ENCODE measurements at regions not wholly inside any gene's neighbourhood (a gene's known extent, or its start where the extent isn't known, plus 50 kb on each side); places are given as distances from the start of the nearest gene placed in this dataset.

DNA sequence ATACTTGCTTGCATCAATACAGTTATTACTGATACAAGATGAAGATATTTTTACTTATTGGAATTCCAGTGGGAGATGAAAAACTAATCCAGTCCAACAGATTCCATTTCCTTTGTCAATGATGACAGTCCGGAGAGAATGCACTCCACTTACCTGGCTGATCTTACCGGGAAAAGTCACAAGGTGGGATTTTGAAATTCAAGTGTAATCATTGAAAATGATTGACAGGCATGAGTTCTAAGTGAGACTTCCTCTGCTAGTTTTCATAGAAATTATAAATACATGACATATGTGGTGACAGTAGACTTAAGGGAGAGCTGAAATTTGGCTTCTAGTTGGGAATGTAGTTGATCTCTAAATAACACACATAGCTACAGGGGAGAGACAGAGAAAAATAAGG, 859.9 kb downstream of the FAT4 start:
- no peak for DNase-seq (ENCODE audit: low spot score in 2 of 2)
- H3K4me3 ChIP-seq (ENCODE audit: low read depth, poor library complexity, severe bottlenecking): no peak overlapping the region
- WGBS, 2 donors: 79 to 84% methylated on average over 2 of the region's 2 CpGs
- intact Hi-C loops (cut with DNase I; ENCODE audit: low total_unique reads): no loop called here
- TF ChIP-seq, protein P1, sequence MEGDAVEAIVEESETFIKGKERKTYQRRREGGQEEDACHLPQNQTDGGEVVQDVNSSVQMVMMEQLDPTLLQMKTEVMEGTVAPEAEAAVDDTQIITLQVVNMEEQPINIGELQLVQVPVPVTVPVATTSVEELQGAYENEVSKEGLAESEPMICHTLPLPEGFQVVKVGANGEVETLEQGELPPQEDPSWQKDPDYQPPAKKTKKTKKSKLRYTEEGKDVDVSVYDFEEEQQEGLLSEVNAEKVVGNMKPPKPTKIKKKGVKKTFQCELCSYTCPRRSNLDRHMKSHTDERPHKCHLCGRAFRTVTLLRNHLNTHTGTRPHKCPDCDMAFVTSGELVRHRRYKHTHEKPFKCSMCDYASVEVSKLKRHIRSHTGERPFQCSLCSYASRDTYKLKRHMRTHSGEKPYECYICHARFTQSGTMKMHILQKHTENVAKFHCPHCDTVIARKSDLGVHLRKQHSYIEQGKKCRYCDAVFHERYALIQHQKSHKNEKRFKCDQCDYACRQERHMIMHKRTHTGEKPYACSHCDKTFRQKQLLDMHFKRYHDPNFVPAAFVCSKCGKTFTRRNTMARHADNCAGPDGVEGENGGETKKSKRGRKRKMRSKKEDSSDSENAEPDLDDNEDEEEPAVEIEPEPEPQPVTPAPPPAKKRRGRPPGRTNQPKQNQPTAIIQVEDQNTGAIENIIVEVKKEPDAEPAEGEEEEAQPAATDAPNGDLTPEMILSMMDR (IDR thresholded peaks at IDR 0.05): no peak
- TF ChIP-seq POLR2A (IDR thresholded peaks at IDR 0.05): no peak

DNA sequence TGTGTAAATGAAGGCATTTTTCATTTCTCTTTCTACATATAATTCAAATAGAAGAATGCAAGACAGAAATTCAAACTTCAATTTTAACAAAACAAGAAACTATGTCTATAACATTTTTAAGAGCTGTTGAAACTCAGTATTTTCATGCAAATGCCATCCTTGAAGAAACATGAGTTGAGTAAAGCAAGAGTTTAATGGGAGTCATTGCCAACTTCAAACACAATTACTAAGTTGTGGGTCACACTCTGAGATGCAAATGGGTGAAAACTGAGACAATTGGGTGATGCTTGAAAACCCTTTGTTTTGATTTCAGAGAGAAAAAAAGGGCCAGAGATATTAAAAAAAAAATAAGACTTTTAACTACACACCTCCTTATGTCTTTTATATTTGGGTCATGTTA, 865.9 kb downstream of the FAT4 start:
- TF ChIP-seq, protein P1 (IDR thresholded peaks at IDR 0.05): no peak
- no peak for TF ChIP-seq POLR2A (IDR thresholded peaks at IDR 0.05)
- no peak overlapping the region for H3K4me3 ChIP-seq (ENCODE audit: low read depth, poor library complexity, severe bottlenecking)
- no peak for DNase-seq (ENCODE audit: low spot score in 2 of 2)
- intact Hi-C loops (cut with DNase I; ENCODE audit: low total_unique reads): no loop called here

DNA sequence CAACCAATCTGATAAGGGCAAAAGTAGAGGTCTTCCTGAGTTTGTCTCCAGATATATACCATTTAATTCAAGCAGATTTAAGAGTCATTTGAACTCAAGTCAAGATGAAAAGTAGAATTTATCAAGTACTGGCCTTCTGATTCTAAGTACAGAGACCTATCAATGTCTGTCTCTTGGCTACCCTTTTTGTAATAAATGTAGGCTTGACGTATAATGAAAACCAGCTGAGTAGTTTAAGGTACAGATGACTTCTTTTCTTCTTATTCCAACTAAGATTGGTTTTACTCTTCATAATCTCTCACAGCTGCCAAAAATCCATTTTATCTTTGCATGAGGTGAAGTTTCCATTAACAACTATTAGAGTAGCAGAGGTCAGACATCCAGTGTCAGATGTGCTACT, 867.6 kb downstream of the FAT4 start:
- H3K4me3 ChIP-seq (ENCODE audit: low read depth, poor library complexity, severe bottlenecking): no peak overlapping the region
- intact Hi-C loops (cut with DNase I; ENCODE audit: low total_unique reads): no loop called here
- DNase-seq (ENCODE audit: low spot score in 2 of 2): no peak
- WGBS, 2 donors: 73 to 76% methylated on average over 1 of the region's 1 CpG
- TF ChIP-seq, protein P1 (IDR thresholded peaks at IDR 0.05): no peak
- TF ChIP-seq POLR2A (IDR thresholded peaks at IDR 0.05): no peak

DNA sequence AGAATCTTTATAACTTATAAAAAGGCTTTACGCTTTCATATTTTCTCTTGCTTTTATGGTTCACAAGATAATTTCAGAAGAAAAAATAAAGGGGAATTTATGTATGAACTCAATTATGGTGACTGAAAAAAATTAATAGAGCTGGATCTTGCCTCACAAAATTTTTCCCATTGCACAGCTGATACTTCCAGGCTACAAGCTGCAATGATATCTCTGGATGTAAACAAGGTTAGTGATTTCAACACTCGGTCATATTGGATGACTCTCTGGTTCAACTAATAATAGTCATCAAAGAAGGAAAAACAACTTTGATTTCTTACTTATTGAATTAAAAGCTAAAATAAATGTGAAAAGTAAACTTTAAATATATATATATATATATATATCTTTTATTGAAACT, 868.0 kb downstream of the FAT4 start:
- intact Hi-C loops (cut with DNase I; ENCODE audit: low total_unique reads): no loop called here
- WGBS, 2 donors: 90 to 91% methylated on average over 2 of the region's 2 CpGs
- no peak for DNase-seq (ENCODE audit: low spot score in 2 of 2)
- no peak overlapping the region for H3K4me3 ChIP-seq (ENCODE audit: low read depth, poor library complexity, severe bottlenecking)
- TF ChIP-seq POLR2A (IDR thresholded peaks at IDR 0.05): no peak
- TF ChIP-seq, protein P1 (IDR thresholded peaks at IDR 0.05): no peak

DNA sequence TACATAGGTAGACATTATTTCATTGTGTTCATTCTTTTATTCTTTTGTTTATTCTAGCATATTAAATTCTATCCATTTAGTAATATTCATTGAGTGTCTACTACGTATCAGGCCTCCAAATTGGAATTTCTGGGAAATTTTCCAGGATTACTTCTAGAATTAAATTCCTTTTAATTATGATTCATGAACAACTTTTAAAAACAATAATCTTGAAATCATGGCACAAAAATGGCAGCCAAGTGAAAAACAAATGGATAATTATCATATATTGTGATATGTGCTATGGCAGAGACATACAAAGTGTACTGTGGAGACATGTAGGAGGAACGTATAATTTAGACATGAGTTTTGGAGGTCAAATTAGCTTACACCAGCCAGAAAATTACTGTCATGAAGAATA, 868.5 kb downstream of the FAT4 start:
- TF ChIP-seq, protein P1 (IDR thresholded peaks at IDR 0.05): no peak
- TF ChIP-seq POLR2A (IDR thresholded peaks at IDR 0.05): no peak
- H3K4me3 ChIP-seq (ENCODE audit: low read depth, poor library complexity, severe bottlenecking): no peak overlapping the region
- no peak for DNase-seq (ENCODE audit: low spot score in 2 of 2)
- WGBS, 2 donors: 56 to 65% methylated on average over 2 of the region's 2 CpGs
- intact Hi-C loops (cut with DNase I; ENCODE audit: low total_unique reads): no loop called here

DNA sequence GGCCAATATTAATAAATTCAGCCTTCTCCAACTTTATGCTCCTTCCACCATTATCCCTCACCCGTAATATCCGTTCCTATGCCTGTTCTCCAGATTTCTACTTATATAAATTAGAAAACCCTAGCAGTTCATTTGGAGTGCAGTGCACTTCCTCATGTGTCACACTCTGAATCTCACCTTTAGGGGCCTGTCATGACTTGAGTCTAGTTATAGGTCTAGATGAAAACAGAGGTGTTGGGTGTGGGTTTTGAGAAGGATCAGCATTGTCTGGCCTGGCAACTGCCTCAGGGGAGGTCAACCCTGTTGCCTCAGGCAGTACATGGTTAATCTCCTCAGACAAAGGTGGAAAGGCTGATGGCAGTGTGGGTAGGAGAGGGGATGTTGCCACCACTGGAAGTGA, 876.8 kb downstream of the FAT4 start:
- TF ChIP-seq, protein P1 (IDR thresholded peaks at IDR 0.05): no peak
- TF ChIP-seq POLR2A (IDR thresholded peaks at IDR 0.05): no peak
- intact Hi-C loops (cut with DNase I; ENCODE audit: low total_unique reads): no loop called here
- no peak overlapping the region for H3K4me3 ChIP-seq (ENCODE audit: low read depth, poor library complexity, severe bottlenecking)
- WGBS, 2 donors: 98 to 99% methylated on average over 2 of the region's 2 CpGs
- no peak for DNase-seq (ENCODE audit: low spot score in 2 of 2)

All from lower leg skin (tissue), 4 donors.